Fibroblast of skin of back (primary cell): ENCODE measurements at regions not wholly inside any gene's neighbourhood (a gene's known extent, or its start where the extent isn't known, plus 50 kb on each side); places are given as distances from the start of the nearest gene placed in this dataset.

Experiments used
- DNase-seq: peaks from one replicate; pipeline ENCODE4 v3.0.0-alpha.2; 2013

DNA sequence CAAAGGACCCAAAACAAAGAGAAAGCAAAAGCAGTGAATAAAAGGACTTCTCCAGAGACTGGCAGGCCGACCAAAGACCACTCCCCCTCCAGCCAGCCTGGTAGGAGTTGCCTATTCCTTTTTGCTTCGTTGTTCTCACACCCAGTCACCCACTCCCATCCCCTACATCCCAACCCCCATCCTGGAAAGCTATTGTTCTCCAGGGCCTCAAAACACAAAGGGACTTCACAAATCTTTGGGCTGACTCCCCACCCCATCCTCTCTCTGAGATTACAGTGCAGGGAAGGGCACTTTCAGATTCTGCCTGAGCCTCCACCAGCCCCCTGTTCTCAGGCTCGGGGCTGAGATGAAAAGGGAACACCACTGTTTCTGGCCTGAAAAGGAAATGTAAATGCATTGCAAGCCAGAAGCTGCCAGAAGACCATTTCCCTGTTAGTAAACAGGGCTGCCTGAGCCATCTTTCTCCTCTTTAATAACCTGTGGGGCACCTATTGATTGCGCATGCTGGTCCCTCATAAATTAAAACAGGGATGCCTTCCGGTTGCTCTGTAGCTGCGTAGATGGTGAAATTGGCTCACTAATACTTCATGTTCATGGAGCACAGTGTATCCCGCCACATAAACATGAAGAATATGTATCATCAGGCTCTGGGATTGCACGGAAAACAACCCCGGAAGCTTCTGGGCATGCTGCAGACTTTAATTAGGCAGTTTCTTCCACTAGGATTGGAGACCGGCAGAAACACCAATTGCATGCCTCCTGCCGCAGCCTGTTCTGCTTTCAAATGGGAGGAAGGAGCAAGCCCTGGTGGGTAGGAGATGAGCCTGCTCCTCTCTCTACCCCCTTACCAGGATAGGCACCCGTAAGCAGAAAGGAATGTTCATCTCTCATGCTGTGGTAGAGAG lies 130.3 kb upstream of the FUT8 start:
- peak; percentile 92 for DNase-seq

DNA sequence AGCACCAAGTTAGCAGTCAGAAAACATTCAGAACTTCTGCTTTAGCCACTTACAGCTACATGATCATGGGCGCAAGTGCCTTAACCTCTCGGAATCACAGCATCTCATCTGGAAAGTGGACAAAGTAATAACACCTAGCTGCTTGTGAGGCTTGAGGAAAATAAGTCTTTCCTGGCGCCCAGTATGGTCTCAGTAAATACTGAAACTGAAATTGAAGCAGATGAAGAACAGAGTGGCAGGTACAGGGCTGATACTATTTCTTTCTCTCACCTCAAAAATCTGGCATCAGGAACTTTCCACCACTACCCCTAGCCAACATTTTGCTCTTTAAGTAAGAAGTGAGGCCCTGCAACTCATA lies 129.7 kb upstream of the FUT8 start:
- no peak for DNase-seq

DNA sequence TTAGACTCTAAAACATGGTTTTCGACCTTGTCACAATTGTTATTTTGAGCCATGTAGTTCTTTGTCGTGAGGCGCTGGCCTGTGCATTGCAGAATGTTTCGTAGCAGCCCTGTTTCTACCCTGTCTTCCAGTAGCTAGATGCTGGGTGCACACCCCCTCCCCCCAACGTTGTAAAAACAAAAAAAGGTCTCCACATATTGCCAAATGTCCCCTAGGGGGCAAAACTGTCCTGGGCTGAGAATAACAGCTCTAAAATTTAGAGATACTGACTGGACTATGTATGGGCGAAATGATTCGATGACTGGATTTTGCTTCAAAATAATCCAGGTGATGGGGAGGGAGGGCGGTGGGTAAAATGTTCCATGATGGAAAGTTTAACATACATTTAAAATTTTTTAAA lies 126.1 kb upstream of the FUT8 start:
- DNase-seq = peak; percentile 29

DNA sequence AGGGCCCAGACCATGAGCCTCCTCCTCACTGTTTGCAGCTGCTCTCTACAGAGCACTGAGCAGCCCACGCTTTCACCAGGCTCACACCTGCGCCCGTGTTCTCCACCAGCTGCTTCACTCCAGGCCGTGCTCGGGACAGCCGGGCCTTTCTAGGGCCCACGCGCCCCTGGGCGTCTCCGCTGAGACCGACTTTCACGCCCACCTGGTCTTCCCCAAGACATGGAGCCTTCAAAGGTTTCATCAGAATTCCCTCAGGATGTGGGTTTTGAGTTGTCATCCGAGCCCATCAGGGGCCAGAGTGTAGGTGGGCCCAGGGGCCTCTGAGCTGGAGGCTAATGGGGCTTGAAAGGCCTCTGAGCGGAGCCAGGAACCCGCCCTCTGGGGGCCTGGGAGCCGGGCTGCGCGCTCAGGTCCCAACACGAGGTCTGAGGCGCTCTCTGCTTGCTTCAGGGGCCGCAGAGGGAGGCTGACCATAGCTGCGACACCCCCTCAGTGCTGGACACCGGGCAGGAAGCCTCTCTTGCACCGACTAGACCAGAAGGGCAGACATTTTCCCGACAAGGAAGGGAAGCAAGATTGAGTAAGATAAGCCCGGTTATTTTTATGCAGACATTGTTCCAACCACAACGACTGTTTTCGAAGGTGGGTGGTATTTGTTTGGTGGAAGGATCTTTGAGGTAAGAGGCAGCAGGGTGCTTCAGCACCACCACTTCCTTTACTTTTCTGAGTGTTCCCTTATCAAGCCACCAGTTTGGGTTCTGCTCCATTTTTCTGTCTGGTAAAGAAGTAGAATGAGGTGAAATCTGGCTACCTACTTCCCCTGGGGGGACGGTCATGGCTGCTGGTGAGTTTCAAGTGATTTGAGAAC lies 125.0 kb upstream of the FUT8 start:
- DNase-seq = no peak

DNA sequence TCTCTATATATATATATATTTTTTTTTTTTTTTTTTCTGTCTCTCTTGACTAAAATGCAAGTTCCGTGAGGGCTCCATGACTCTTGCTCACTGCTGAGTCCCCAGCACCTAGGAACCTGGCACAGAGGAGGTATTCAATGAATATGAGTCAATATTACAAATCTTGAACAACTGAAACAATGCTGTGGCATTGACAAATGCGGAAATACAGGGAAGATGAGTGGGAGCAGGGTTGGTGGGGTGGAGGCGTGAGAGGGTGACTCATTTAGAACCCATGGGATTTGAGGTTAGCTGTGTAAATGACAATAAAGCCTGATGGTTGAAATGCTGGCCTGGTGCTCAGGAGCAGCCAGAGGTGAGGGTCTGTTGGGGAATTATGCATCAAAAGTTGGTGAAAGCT lies 121.7 kb upstream of the FUT8 start:
- peak; percentile 97 for DNase-seq

DNA sequence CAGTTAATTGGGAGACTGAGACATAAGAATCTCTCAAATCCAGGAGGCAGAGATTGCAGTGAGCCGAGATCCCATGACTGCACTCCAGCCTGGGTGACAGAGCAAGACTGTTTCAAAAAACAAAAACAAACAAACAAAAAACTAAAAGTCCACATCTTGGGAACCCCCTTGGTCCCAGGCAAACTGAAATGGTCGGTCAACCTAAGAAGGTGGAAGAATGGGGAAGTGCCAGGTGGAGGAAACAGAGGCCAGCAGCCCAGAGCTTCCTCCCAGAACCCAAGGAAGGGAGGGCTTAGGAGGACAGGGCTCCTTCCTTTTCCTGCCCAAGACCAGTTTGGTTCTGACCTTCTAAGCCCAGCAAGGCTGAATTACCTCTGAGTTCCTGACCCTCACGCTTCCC lies 121.0 kb upstream of the FUT8 start:
- DNase-seq = no peak

DNA sequence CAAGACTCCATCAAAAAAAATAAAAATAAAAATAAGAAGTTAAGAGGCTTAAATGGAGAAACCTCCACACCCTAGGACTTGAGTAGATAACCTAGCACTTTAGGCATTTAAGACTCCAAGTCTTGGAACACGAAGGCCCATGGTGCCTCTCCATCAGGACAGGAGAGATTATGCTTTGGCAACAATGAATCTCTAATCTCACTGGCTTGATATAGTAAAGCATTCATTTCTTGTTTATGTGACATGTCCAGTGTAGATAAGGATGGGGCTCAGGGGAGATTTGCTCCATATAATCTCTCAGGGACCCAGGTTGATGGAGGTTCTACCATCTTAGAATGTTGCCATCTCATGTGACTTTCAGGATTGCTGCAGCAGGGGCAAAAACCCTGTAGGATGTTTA lies 117.7 kb upstream of the FUT8 start:
- DNase-seq = no peak

DNA sequence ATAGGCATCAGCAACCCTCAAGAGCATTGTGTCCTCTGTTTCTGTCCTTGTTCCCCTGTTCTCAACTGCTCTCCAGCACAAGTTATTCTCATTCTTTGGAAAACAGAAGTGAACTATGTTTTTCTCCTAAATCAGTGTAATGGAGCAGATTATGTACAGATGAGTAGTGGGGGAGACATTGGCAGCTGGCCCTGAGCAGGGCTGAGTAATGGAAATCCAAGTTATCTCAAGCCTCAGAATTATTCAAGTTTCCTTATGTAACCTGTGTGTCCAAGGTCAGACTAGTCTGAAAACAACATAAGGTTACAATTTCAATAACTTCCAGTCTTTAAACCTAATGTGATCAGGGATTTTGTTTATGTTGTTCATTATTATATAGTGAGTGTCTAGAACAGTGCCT lies 116.1 kb upstream of the FUT8 start:
- no peak for DNase-seq

DNA sequence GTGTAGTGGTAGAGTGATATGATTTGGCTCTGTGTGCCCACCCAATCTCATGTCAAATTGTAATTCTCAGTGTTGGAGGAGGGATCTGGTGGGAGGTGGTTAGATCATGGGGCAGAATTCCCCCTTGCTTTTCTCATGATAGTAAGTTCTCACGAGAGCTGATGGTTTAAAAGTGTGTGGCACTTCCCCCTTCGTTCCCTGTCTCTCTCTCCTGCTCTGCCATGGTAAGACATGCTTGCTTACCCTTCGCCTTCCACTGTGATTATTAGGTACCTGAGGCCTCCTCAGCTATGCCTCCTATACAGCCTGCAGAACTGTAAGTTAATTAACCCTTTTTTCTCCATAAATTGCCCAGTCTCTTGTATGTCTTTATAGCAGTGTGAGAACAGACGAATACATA lies 115.7 kb upstream of the FUT8 start:
- DNase-seq = no peak

DNA sequence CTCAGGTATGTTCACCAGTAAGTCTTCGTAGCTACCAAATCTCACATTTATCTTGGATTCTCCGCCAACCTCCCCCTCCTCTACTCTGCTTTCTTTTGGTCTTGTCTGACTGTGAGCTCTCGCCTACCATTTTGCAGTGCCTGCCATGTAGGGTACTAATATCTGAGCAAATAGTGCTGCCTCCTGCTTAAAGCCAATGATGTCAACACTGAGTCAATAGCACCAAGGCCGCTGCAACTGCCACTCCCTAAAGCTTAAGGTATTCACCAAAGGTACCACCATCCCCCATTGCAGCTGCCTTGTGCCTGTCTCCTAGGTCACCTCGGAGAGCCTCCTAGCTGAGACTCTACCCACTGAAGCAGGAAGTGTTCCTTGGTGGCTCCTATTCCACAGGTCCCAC lies 114.8 kb upstream of the FUT8 start:
- no peak for DNase-seq

DNA sequence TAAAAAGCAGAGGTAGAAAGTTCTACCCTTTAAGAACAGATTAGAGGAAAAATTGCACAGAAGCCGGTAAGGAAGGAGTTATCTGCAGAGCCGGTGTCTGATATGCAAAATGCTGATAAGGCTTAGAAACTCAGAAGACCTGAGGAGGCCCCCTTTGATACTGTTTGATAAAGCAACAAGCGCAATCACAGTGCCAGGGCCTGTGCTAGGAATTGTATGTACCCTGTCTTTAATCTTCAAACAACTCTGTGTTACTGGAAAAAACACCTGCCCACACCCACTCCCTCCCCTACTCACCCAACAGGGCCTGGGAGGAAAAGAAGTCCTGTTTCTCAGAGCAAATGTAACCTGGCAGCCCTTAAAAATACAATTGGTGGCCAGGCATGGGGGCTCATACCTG lies 112.7 kb upstream of the FUT8 start:
- DNase-seq = no peak

DNA sequence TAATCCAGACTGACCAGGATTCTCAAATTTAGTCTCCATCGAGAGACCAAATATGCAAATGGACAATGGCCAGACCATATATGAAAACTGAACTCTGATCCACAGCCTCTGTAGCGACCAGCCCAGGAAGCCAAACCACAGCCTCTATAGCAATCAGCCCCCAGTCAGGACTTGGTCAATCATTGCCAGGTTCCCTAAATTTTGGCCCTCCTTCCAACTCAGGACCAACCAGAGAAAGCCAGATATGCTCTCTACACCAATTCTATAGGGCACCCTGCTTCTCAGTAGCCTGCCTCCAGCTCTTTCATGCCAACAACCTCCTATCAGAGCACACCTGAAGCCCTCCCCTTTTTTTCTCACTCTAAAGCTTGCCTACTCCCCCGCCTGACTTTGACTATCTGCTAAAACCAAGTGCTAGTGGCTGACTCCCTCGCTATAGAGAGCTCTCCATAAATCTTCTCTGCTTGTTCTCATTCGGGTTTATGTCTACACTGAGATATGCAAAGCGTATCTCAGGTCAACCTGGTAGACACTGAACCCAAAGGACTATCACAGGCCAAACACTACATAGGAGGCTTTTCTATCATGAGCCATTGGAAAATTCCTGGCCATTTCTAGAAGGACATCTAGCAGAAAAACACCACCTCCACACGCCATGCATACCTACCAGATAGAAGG lies 110.5 kb upstream of the FUT8 start:
- no peak for DNase-seq

DNA sequence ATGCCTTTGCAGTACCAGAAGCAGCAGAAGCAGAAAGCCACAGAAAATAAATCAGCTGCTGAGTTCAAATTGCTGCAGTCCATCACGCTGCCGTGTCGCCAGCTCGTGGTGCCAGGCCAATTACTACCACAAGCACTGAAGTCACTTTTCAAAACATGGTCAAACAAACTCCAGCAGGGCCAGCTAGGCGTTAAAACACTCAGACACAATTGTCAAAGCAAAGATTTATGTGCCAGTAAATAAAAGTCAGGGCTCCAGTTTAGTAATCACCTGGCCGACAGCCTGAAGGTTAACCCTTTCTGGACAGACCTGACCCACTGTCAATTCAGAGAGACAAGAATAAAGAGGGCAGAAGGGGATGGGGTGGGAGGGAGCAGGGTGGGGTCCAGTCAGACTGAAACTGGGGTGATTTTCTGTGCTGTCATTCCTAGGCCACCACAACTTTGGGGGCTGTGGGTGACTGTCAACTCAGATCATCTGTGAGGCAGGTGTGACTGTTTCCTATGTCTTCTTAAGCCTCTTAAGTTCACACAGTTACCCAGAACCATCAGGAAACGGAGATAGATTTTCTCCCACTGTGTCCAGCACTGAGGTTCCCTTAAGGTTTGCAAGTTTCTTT lies 109.8 kb upstream of the FUT8 start:
- no peak for DNase-seq

DNA sequence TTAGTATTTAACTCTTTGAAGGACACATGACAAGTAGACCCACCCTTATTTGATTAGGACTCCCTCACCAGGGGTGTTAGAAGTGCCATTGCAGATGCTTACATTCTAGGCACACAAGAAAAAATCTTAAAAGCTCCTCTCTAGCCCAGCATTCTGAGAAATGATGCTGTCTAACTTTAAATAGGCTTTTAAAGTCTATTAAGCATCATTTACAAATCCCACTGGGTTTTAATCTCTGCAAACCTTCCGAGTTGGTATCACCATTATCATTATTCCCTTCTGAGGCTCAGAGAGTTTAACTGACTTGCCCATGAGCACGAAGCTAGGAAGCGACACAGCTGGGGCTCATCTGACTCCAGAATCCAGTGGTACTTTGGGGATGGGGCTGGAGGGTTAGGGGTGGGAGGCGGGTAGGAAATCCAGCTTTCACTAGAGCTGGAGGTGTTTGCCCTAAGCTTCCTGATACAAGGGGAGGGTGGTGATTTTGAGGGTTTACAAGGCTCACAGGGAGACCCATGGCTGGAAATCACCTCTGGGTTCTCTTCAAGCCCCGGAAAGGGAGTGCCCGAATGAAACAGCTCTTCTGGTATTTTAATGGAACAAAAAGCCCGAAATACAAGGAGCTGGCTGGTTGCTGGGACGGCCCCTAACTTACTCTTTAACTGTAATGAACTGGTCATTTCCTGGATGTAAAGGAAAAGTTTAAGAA lies 109.2 kb upstream of the FUT8 start:
- peak; percentile 21 for DNase-seq

DNA sequence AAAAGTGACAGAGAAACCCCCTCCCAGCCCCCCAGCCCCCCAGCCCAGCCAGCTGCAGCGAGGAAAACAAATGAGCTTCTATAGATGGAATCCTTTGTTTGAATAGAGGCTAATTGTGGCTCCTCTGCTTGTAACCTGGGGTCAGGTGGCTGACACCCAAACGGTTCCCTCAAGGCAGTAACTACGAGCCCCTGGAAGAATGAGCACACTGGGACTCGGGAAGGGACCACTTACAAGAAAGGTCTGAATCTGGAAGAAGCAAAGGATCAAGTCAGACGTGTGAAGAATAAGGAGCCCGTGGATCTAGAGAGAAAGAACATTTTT lies 108.7 kb upstream of the FUT8 start:
- no peak for DNase-seq

DNA sequence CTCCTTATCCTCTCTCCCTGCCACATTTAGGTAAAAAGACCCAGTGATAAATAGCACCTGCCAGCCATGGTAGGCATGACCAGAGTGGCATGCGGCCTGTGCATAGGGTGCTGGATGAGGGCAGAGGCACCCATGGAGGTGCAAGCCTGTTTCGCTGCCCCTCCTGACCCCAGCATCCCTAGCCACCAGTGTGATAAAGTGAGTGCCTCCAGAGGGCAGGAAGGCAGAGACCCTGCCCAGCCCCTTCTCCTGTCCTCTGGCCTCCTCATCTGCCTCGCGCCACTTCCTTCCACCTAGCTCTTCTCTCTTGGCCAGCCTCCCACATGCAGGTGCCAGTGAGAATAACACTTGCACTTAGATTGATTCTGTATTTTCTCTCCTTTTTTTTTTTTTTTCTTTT lies 108.3 kb upstream of the FUT8 start:
- no peak for DNase-seq

DNA sequence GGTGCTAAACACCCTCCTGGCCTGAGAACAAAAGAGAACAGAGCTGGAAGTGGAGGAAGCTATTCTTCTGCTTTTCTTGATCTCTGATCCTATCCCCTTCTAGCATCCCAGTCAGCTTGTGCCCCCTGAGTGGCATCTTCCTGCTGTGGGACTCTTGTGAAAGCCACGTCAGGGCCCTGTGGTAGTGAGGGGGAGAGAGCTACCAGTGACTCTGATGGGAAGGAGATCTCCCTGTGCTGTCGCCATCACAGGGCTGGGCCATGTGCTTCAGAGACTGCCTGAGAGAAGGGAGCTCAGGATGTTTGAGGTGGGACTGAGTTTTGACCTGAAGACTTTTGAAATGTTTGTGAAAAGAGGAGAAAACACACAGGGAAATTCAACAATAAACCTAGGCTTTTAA lies 107.6 kb upstream of the FUT8 start:
- DNase-seq = no peak

DNA sequence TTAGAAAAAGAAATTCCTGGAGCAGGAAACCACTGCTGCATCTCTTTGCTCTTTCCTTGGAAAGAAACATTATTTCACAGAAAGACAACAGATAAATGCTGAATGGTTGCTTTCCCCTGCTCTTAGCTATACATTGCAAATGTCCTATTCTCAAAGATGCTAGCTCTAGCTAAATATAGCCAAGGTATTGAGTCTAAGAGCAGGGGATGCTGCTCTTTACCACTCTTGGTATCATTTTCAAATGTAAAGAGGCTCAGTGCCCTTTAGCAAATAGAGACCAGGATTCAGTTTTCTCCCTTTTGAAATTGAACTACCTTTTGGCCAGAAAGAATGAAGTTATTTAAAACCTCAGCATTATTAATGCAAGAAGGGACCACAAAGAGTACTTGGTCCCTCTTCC lies 104.0 kb upstream of the FUT8 start:
- no peak for DNase-seq

DNA sequence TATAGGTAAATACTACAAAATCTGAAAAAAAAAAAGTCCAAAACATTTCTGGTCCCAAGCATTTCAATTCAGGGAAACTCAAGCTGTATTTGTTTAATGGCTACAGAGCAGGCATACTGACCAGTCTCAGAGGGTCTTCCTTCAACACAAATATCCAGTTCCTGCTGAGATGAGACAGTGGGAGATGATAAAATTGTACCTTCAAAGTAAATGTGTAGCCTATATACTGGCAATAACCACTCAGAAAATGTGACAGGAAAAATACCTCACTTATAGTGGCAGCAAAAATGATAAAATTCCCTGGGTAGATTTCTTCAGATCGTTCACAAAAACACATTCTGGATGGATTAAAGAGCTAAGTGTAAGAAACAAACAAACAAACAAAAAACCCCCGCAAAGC lies 102.0 kb upstream of the FUT8 start:
- no peak for DNase-seq

DNA sequence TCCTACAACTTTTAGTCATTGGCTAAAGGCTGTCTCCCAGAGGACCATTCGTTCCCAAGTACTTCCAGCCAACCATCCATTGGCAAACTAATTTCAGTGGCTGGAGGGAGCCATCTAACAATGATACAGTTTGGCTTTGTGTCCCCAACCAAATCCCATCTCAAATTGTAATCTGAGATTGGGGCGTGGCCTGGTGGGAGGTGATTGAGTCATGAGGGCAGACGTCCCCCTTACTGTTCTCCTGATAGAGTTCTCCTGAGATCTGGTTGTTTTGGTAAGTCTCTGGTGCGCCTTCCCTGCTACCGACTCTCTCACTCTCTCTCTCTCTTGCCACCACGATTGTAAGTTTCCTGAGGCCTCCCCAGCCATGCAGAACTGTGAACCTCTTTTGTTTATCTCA lies 99.7 kb upstream of the FUT8 start:
- DNase-seq = no peak

DNA sequence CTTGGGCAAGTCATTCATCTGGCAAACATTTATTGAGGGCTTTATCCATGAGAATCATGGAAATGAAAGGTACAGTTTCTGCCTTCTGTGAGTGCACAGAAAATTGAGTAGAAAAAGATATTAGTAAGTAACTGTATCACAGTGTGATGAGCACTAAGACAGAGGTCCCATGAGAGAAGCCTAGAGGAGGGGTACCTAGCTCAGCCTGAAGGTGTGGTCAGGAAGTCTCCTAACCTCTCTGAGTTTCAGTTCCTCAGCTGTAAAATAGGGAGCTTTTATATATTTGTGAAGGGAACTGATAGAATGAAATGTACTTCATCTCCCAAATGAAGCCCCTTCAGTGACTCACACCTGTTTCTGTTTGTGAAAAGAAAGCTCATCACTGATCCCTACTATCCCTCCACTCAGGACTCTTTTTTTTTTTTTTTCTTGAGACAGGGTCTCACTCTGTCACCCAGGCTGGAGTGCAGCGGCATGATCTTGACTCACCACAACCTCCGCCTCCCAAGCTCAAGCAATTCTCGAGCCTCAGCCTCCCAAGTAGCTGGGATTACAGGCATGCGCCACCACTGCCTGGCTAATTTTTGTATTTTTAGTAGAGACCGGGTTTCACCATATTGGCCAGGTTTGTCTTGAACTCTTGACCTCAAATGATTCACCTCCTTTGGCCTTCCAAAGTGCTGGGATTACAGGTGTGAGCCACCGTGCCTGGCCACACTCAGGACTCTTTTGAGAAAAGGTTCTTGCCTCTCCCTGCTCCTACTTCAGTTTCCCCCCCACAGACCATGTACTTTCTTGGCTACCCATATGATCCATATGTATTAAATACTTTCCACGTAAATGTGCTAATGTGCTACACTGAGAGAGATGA lies 93.7 kb upstream of the FUT8 start:
- no peak for DNase-seq
